MCF 10A (cell line): ENCODE measurements at regions not wholly inside any gene's neighbourhood (a gene's known extent, or its start where the extent isn't known, plus 50 kb on each side); places are given as distances from the start of the nearest gene placed in this dataset.
A peak's percentile ranks its signal among the peaks of the same experiment; 100 is the strongest.

Experiments used
- BruUV-seq: library from RNA; stranded (reverse); fragments of 400-500 nt; replicated peaks from 2 replicates; lab custom pipeline; 2021; lab: Mats Ljungman, UMichigan
- CTCF ChIA-PET: fragments of 300-600 bp; sonication (Branson Sonifier 250); formaldehyde crosslinking; extraction: SDS; loops from one replicate; lab custom pipeline; 2021; ENCODE audit warnings: antibody characterized with exemption, inconsistent platforms; lab: Yijun Ruan, JAX
- POLR2A ChIA-PET: fragments of 300-600, 350-650 bp; sonication (Branson Sonifier 250); formaldehyde crosslinking; extraction: SDS; loops from one replicate; lab custom pipeline; 2020; ENCODE audit warnings: antibody characterized with exemption, inconsistent platforms; lab: Yijun Ruan, JAX
- DNase-seq: peaks from one replicate; pipeline ENCODE4 v3.0.0-alpha.2; 2018; ENCODE audit not compliant: unreplicated experiment
- H3K27ac Mint-ChIP-seq: one replicate; pipeline ENCODE4 v1.8.0; 2022; ENCODE audit warnings: mild to moderate bottlenecking, low read depth, mixed read lengths; ENCODE audit not compliant: unreplicated experiment
- H3K27me3 Mint-ChIP-seq: one replicate; pipeline ENCODE4 v1.8.0; 2022; ENCODE audit warnings: mixed read lengths; ENCODE audit not compliant: insufficient read depth, unreplicated experiment
- H3K36me3 Mint-ChIP-seq: one replicate; pipeline ENCODE4 v1.8.0; 2022; ENCODE audit warnings: mild to moderate bottlenecking, moderate library complexity, mixed read lengths; ENCODE audit not compliant: insufficient read depth, unreplicated experiment
- H3K4me1 Mint-ChIP-seq: one replicate; pipeline ENCODE4 v1.8.0; 2022; ENCODE audit warnings: mixed read lengths; ENCODE audit not compliant: insufficient read depth, unreplicated experiment
- H3K4me3 Mint-ChIP-seq: one replicate; pipeline ENCODE4 v1.8.0; 2022; ENCODE audit warnings: mild to moderate bottlenecking, moderate library complexity, mixed read lengths; ENCODE audit not compliant: unreplicated experiment
- H3K9me3 Mint-ChIP-seq: one replicate; pipeline ENCODE4 v1.8.0; 2022; ENCODE audit warnings: mixed read lengths; ENCODE audit not compliant: unreplicated experiment
- CTCF ChIP-seq: fragments of 200-600 bp; IDR thresholded peaks from one replicate; pipeline ENCODE4 v1.8.0; 2022; ENCODE audit warnings: antibody characterized with exemption, mild to moderate bottlenecking; ENCODE audit not compliant: unreplicated experiment
- intact Hi-C: fragments of 100-400 bp; cut with micrococcal nuclease; formaldehyde crosslinking; loops from 2 replicates; pipeline ENCODE4 v1.14.1; 2022

- no peaks in the 10 kb centered on the region for H3K36me3 Mint-ChIP-seq
- ChIA-PET CTCF (interaction anchor here (0.6 to 2.1 kb wide), 9 partner anchors 11 to 297 kb away, joined by 3 to 9 read pairs (median 4); no protein-coding TSS in a partner anchor), POLR2A (interaction anchor here (0.6 to 3.2 kb wide), 13 partner anchors 9 to 986 kb away, joined by 3 to 40 read pairs (median 4); partner anchors contain the start of genes EIF4G2 and ZBED5)
- H3K9me3 Mint-ChIP-seq: no peaks in the 10 kb centered on the region
- H3K4me3 Mint-ChIP-seq: peak overlapping the region; percentile 79
- intact Hi-C loops: loop anchor here (1.0 to 5.0 kb wide), 4 partner anchors 54 to 691 kb away; partner anchors contain the start of genes EIF4G2, GALNT18 and ZBED5
- no peaks in the 10 kb centered on the region for H3K27me3 Mint-ChIP-seq
- TF ChIP-seq CTCF: no peak
- BruUV-seq: no TSS peak
- peaks cover 25% of the 10 kb centered on the region for H3K4me1 Mint-ChIP-seq
- peak; percentile 57 for DNase-seq
- no peak overlapping the region for H3K27ac Mint-ChIP-seq
These were observed 73.3 kb upstream of the ZBED5 start for GRCh38 chr11:10930972-10931760.

GRCh38 chr11:10930224-10930971, 72.5 kb upstream of the ZBED5 start:
- DNase-seq: no peak
- Mint-ChIP-seq H3K4me1 (peaks cover 25% of the 10 kb centered on the region), H3K4me3 (peak overlapping the region; percentile 79), H3K27me3 (no peaks in the 10 kb centered on the region), H3K36me3 (no peaks in the 10 kb centered on the region), H3K9me3 (no peaks in the 10 kb centered on the region), H3K27ac (no peak overlapping the region)
- CTCF ChIA-PET: interaction anchor here (0.7 to 2.1 kb wide), 4 partner anchors 10 to 160 kb away, joined by 3 to 7 read pairs (median 4); no protein-coding TSS in a partner anchor
- POLR2A ChIA-PET: interaction anchor here (0.6 to 3.2 kb wide), 10 partner anchors 8 to 653 kb away, joined by 3 to 40 read pairs (median 4); partner anchors contain the start of genes EIF4G2 and ZBED5
- intact Hi-C loops: loop anchor here (2.0 to 5.0 kb wide), 3 partner anchors 53 to 692 kb away; partner anchors contain the start of genes EIF4G2 and GALNT18
- no TSS peak for BruUV-seq
- no peak for TF ChIP-seq CTCF

- no peak for DNase-seq
- POLR2A ChIA-PET: interaction anchor here (1.1 to 6.0 kb wide), 4 partner anchors 28 to 915 kb away, joined by 4 to 35 read pairs (median 10); partner anchors contain the start of genes EIF4G2 and ZBED5
- Mint-ChIP-seq H3K27me3 (no peaks in the 10 kb centered on the region), H3K36me3 (no peaks in the 10 kb centered on the region), H3K4me3 (no peak overlapping the region), H3K9me3 (no peaks in the 10 kb centered on the region), H3K27ac (no peak overlapping the region), H3K4me1 (peaks cover 11% of the 10 kb centered on the region)
- intact Hi-C loops: no loop called here
- no peak for TF ChIP-seq CTCF
- CTCF ChIA-PET: interaction anchor here (0.7 to 1.6 kb wide), 4 partner anchors 49 to 317 kb away, joined by 3 to 10 read pairs (median 6); no protein-coding TSS in a partner anchor
- BruUV-seq: no TSS peak
These were observed 69.7 kb upstream of the ZBED5 start for GRCh38 chr11:10927538-10927937.
